WI38 (cell line): ENCODE measurements at regions not wholly inside any gene's neighbourhood (a gene's known extent, or its start where the extent isn't known, plus 50 kb on each side); places are given as distances from the start of the nearest gene placed in this dataset.

Source experiments
- H3K4me3 ChIP-seq: 2 replicates; pipeline ENCODE4 v1.5.1; 2011; ENCODE audit warnings: low read depth, mild to moderate bottlenecking, control low read depth, low read length
- CTCF ChIP-seq: IDR thresholded peaks from 2 replicates; pipeline ENCODE4 v1.5.1; 2012; ENCODE audit warnings: low read depth, mild to moderate bottlenecking, control low read depth, low read length

GRCh38 chr7:135799881-135800280 lies 51.3 kb upstream of the FAM180A start:
- TF ChIP-seq CTCF, result no peak
- no peak overlapping the region for H3K4me3 ChIP-seq
